Right lobe of liver (tissue), 4 donors: ENCODE measurements at regions not wholly inside any gene's neighbourhood (a gene's known extent, or its start where the extent isn't known, plus 50 kb on each side); places are given as distances from the start of the nearest gene placed in this dataset.

Experiments used
- CTCF ChIP-seq, 4 donors: fragments of 200-600 bp in 3 of 4; fragments of 450-650 bp in 1 of 4; IDR thresholded peaks; one replicate each; pipeline versions ENCODE4 v1.5.1 to v1.8.0; 2016 to 2022; ENCODE audit warnings: antibody characterized with exemption in 4 of 4, mild to moderate bottlenecking in 2 of 4
- POLR2A ChIP-seq: fragments of 450-650 bp; IDR thresholded peaks from one replicate; pipeline ENCODE4 v1.6.1; 2017; ENCODE audit warnings: antibody characterized with exemption, mild to moderate bottlenecking
- donor health status: DM: no; HTN: no; CAD: no.
- donor health status: DM: no; HTN: no; CAD: no.
- donor health status: DM: no; HTN: yes; CAD: no.

GRCh38 chr22:47748957-47749356, 986.5 kb downstream of the TBC1D22A start:
- TF ChIP-seq CTCF (IDR thresholded peaks at IDR 0.05) (no peak), POLR2A (no peak)
